SH-SY5Y (cell line): ENCODE measurements at regions not wholly inside any gene's neighbourhood (a gene's known extent, or its start where the extent isn't known, plus 50 kb on each side); places are given as distances from the start of the nearest gene placed in this dataset.

Experiments
- GATA2 ChIP-seq: IDR thresholded peaks from 2 replicates; pipeline ENCODE4 v1.6.1; 2011; ENCODE audit warnings: mild to moderate bottlenecking, low read depth, low read length
- GATA3 ChIP-seq: IDR thresholded peaks from 2 replicates; pipeline ENCODE4 v1.6.1; 2011; ENCODE audit warnings: low read depth, mild to moderate bottlenecking, low read length, moderate library complexity

GRCh38 chr4:115260195-115260594 is 146.8 kb upstream of the NDST4 start:
- TF ChIP-seq GATA2 (no peak), GATA3 (no peak)
